ENCODE measurements at regions not wholly inside any gene's neighbourhood (a gene's known extent, or its start where the extent isn't known, plus 50 kb on each side); places are given as distances from the start of the nearest gene placed in this dataset.

DNA sequence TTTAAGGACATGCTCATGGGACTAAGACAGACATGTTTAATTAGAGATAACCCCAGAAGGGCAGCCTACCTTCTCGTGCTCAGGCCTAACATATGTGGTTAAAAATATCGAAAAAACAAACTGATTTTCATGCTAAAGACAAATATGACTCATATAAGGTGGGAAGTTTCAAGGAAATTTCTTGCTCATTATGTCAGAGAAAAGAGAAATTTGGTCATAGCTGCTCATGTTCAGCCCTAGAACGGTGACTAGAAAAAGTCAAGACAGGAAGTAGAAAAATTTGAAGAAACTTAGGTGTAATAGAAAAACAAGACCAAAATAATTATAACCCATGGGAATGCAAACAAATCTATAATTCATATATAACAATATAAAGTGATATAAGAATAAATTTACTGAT lies 120.6 kb downstream of the PRDM9 start:
- H3K36me3 ChIP-seq (ENCODE audit: insufficient read depth, low read length): no peaks in the 10 kb centered on the region
- H3K4me3 ChIP-seq (ENCODE audit: low read depth, low read length, poor library complexity, severe bottlenecking): no peak overlapping the region
- no peaks in the 10 kb centered on the region for H4K20me1 ChIP-seq (ENCODE audit: insufficient read depth, low read length)
- no peak overlapping the region for H3K27ac ChIP-seq (ENCODE audit: low read depth, low read length, poor library complexity, severe bottlenecking)
- H3F3A ChIP-seq (ENCODE audit: insufficient read depth, low read length): no peaks in the 10 kb centered on the region
- H3K9me2 ChIP-seq (ENCODE audit: low read depth, low read length): no peaks in the 10 kb centered on the region
- H3K9me3 ChIP-seq (ENCODE audit: low read length): no peaks in the 10 kb centered on the region
- H3K4me2 ChIP-seq (ENCODE audit: low read length): no peak overlapping the region
- H3K79me2 ChIP-seq (ENCODE audit: insufficient read depth, low read length): no peaks in the 10 kb centered on the region
- H3K9ac ChIP-seq (ENCODE audit: low read length): no peak overlapping the region
- TF ChIP-seq EZH2 (IDR thresholded peaks at IDR 0.05; ENCODE audit: borderline replicate concordance, low read length): no peak
- TF ChIP-seq, protein P1, sequence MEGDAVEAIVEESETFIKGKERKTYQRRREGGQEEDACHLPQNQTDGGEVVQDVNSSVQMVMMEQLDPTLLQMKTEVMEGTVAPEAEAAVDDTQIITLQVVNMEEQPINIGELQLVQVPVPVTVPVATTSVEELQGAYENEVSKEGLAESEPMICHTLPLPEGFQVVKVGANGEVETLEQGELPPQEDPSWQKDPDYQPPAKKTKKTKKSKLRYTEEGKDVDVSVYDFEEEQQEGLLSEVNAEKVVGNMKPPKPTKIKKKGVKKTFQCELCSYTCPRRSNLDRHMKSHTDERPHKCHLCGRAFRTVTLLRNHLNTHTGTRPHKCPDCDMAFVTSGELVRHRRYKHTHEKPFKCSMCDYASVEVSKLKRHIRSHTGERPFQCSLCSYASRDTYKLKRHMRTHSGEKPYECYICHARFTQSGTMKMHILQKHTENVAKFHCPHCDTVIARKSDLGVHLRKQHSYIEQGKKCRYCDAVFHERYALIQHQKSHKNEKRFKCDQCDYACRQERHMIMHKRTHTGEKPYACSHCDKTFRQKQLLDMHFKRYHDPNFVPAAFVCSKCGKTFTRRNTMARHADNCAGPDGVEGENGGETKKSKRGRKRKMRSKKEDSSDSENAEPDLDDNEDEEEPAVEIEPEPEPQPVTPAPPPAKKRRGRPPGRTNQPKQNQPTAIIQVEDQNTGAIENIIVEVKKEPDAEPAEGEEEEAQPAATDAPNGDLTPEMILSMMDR (IDR thresholded peaks at IDR 0.05; ENCODE audit: low read length): no peak
- no peak overlapping the region for H2AFZ ChIP-seq (ENCODE audit: low read length)
- H3K4me1 ChIP-seq (ENCODE audit: insufficient read depth, low read length, severe bottlenecking): no peaks in the 10 kb centered on the region
- H3K27me3 ChIP-seq (ENCODE audit: insufficient read depth, low read length): no peaks in the 10 kb centered on the region

DNA sequence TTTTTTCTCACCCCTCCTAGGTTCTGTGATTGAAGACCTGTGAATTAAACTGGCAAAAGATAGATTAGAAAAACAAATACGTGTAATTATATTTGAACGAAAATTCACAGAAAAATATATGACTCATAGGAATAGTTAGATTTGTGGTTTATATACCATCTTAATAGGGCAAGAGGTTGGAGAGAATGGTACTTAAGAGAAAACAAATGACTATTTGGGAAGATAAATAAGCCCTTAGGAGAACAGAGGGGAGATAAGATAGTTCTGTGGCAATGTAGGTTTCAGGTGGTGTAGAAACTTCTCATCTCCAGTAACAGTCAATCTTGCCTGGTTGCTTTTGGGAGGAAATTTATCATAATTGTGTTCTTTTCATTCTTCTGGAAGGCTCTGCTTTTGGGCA lies 122.0 kb downstream of the PRDM9 start:
- TF ChIP-seq, protein P1 (IDR thresholded peaks at IDR 0.05; ENCODE audit: low read length): no peak
- TF ChIP-seq EZH2 (IDR thresholded peaks at IDR 0.05; ENCODE audit: borderline replicate concordance, low read length): no peak
- Histone ChIP-seq H3K27me3 (ENCODE audit: insufficient read depth, low read length) (no peaks in the 10 kb centered on the region), H3K9me3 (ENCODE audit: low read length) (no peaks in the 10 kb centered on the region), H3K9ac (ENCODE audit: low read length) (no peak overlapping the region), H3F3A (ENCODE audit: insufficient read depth, low read length) (no peaks in the 10 kb centered on the region), H4K20me1 (ENCODE audit: insufficient read depth, low read length) (no peaks in the 10 kb centered on the region), H3K4me2 (ENCODE audit: low read length) (no peak overlapping the region), H3K36me3 (ENCODE audit: insufficient read depth, low read length) (no peaks in the 10 kb centered on the region), H2AFZ (ENCODE audit: low read length) (no peak overlapping the region), H3K27ac (ENCODE audit: low read depth, low read length, poor library complexity, severe bottlenecking) (no peak overlapping the region), H3K4me1 (ENCODE audit: insufficient read depth, low read length, severe bottlenecking) (no peaks in the 10 kb centered on the region), H3K79me2 (ENCODE audit: insufficient read depth, low read length) (no peaks in the 10 kb centered on the region), H3K9me2 (ENCODE audit: low read depth, low read length) (no peaks in the 10 kb centered on the region), H3K4me3 (ENCODE audit: low read depth, low read length, poor library complexity, severe bottlenecking) (no peak overlapping the region)

DNA sequence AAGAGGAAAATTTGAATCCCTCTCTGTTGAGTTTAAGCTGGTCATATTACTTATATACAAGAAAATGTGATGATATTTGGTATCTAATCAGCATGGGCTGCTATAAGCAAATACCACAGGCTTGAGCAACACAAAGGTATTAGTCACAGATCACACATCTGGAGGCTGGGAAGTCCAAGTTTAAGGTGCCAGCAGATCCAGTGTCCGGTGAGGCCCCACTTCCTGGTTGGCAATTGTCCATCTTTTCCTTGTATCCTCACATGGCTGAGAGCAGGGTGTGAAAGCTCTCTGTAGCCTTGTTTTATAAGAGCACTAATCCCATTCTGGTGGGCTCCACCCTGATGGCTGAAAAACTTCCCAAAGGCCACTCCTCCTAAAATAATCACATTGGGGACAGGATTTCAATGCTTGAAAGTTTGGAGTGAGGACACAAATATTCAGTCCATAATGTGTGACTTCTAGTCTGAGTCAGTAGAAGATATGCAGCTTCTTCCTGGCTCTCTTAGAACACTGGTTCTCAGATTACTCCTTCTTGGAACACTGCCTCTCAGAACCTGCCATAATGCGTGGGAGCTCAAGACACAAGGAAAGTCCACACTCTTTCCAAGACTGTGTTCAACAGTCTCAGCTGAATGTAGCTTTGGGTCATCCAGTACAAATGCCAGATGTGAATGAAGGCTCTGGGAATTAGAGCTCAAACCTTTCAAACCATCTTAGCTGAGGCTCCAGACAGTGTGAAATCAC lies 124.1 kb downstream of the PRDM9 start:
- Histone ChIP-seq H3F3A (ENCODE audit: insufficient read depth, low read length) (no peaks in the 10 kb centered on the region), H3K36me3 (ENCODE audit: insufficient read depth, low read length) (no peaks in the 10 kb centered on the region), H3K9me3 (ENCODE audit: low read length) (no peaks in the 10 kb centered on the region), H3K4me3 (ENCODE audit: low read depth, low read length, poor library complexity, severe bottlenecking) (no peak overlapping the region), H3K27me3 (ENCODE audit: insufficient read depth, low read length) (no peaks in the 10 kb centered on the region), H3K4me1 (ENCODE audit: insufficient read depth, low read length, severe bottlenecking) (no peaks in the 10 kb centered on the region), H2AFZ (ENCODE audit: low read length) (no peak overlapping the region), H3K4me2 (ENCODE audit: low read length) (no peak overlapping the region), H3K9me2 (ENCODE audit: low read depth, low read length) (no peaks in the 10 kb centered on the region), H4K20me1 (ENCODE audit: insufficient read depth, low read length) (no peaks in the 10 kb centered on the region), H3K9ac (ENCODE audit: low read length) (no peak overlapping the region), H3K79me2 (ENCODE audit: insufficient read depth, low read length) (no peaks in the 10 kb centered on the region), H3K27ac (ENCODE audit: low read depth, low read length, poor library complexity, severe bottlenecking) (no peak overlapping the region)
- no peak for TF ChIP-seq EZH2 (IDR thresholded peaks at IDR 0.05; ENCODE audit: borderline replicate concordance, low read length)
- TF ChIP-seq, protein P1 (IDR thresholded peaks at IDR 0.05; ENCODE audit: low read length): no peak
